Ishikawa (cell line): ENCODE measurements at regions not wholly inside any gene's neighbourhood (a gene's known extent, or its start where the extent isn't known, plus 50 kb on each side); places are given as distances from the start of the nearest gene placed in this dataset.

Experiments used
- FOXM1 ChIP-seq: IDR thresholded peaks from 2 replicates; pipeline ENCODE4 v1.6.1; 2012; ENCODE audit warnings: low read depth, borderline replicate concordance
- RAD21 ChIP-seq: IDR thresholded peaks from 2 replicates; pipeline ENCODE4 v1.6.1; 2012; ENCODE audit warnings: low read depth
- YY1 ChIP-seq: IDR thresholded peaks from 2 replicates; pipeline ENCODE4 v1.6.1; 2012; ENCODE audit warnings: low read depth
- ZBTB7A ChIP-seq: IDR thresholded peaks from 2 replicates; pipeline ENCODE4 v1.6.1; 2012; ENCODE audit warnings: low read depth
- TF ChIP-seq, protein P1 (sequence below): IDR thresholded peaks from 2 replicates; pipeline ENCODE4 v1.6.1; 2012

DNA sequence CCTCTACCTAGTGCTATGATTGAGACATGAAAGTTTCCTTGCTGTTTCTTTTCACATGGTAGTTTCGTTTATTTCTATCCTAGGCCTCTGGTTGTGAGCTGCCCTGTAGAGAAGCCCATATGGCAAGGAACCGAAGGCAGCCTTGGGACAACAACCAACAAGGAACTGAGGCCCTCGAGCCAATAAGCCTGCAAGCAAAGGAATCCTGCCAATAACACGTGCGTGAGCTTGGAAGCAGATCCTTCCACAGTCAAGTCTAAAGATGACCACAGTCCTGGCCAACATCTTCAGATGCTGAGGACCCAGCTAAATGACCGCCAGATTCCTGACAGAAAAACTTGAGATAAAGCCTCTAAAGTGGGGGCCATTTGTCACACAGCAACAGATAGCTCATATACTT lies 100.4 kb upstream of the FAM9B start:
- no peak for TF ChIP-seq ZBTB7A
- TF ChIP-seq FOXM1, result no peak
- no peak for TF ChIP-seq YY1
- TF ChIP-seq RAD21, result no peak
- TF ChIP-seq, protein P1, sequence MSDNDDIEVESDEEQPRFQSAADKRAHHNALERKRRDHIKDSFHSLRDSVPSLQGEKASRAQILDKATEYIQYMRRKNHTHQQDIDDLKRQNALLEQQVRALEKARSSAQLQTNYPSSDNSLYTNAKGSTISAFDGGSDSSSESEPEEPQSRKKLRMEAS, result no peak
